Testis (tissue), 2 donors: ENCODE measurements at regions not wholly inside any gene's neighbourhood (a gene's known extent, or its start where the extent isn't known, plus 50 kb on each side); places are given as distances from the start of the nearest gene placed in this dataset.
"Not testable (repeated sequence)": the region's sequence is repeated elsewhere in the genome, so short reads cannot be mapped to it uniquely, and the experiment has no call there.

Experiments
- DNase-seq: peaks from one replicate; pipeline ENCODE4 v3.0.0-alpha.2; 2019
- H3K27ac ChIP-seq, 2 donors: fragments of 200-600 bp; sonication (generic); one replicate each; pipeline ENCODE4 v1.5.1; 2019
- H3K27me3 ChIP-seq: fragments of 200-600 bp; sonication (generic); one replicate; pipeline ENCODE4 v1.5.1; 2019
- H3K36me3 ChIP-seq: fragments of 200-600 bp; sonication (generic); one replicate; pipeline ENCODE4 v1.5.1; 2017; ENCODE audit warnings: low read depth; ENCODE audit errors: missing control alignments
- H3K4me1 ChIP-seq: fragments of 200-600 bp; sonication (generic); one replicate; pipeline ENCODE4 v1.5.1; 2019
- H3K4me3 ChIP-seq, 2 donors: fragments of 200-600 bp; sonication (generic); one replicate each; pipeline ENCODE4 v1.5.1; 2017 to 2019
- H3K9me3 ChIP-seq: fragments of 200-600 bp; sonication (generic); one replicate; pipeline ENCODE4 v1.5.1; 2017
- POLR2A ChIP-seq: fragments of 450-650 bp; IDR thresholded peaks from one replicate; pipeline ENCODE4 v1.6.1; 2017; ENCODE audit warnings: antibody characterized with exemption, mild to moderate bottlenecking, moderate library complexity
- WGBS, 2 donors: methylation state at CpG; one replicate each; pipeline ENCODE4 v1.1.5; 2018; 5-methylcytosine and 5-hydroxymethylcytosine counted together
- intact Hi-C: fragments of 100-400 bp; cut with DNase I; formaldehyde crosslinking; loops from one replicate; pipeline ENCODE4 v1.15.1; 2023; ENCODE audit warnings: low total_unique reads
- TF ChIP-seq, protein P1 (sequence below), 3 experiments: fragments of 450-650 bp in 2 of 3; fragments of 200-600 bp in 1 of 3; sonication (generic) in 1 of 3; IDR thresholded peaks; one replicate each; pipeline ENCODE4 v1.5.1; 2016 to 2019; ENCODE audit warnings: antibody characterized with exemption in 3 of 3, mild to moderate bottlenecking in 2 of 3, moderate library complexity in 1 of 3

DNA sequence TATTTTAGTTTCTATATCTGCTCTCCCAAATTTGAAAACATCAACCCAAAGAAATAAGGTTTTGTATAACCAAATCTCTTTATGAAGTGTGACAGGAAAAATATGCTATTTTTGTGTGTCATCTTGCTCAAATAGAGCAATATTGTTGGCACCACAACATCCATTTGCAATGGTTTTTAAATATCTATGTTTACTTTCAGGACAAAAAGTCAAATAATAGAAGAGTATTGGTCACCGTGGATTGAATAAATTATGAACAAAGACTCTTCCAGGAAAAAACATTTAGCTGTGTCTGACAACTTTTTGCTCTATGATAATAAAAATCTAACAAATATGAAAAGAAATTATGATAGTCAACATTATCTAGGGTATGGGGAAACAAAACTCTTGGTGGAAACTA lies 439.2 kb downstream of the BTG1 start:
- no peaks in the 10 kb centered on the region for H3K4me1 ChIP-seq
- WGBS, 2 donors, result 70 to 74% methylated on average over 1 of the region's 1 CpG
- no peaks in the 10 kb centered on the region for H3K36me3 ChIP-seq
- no peaks in the 10 kb centered on the region for H3K27me3 ChIP-seq
- DNase-seq, result no peak
- H3K4me3 ChIP-seq, result no peak overlapping the region
- H3K9me3 ChIP-seq, result no peaks in the 10 kb centered on the region
- TF ChIP-seq POLR2A, result no peak
- TF ChIP-seq, protein P1, sequence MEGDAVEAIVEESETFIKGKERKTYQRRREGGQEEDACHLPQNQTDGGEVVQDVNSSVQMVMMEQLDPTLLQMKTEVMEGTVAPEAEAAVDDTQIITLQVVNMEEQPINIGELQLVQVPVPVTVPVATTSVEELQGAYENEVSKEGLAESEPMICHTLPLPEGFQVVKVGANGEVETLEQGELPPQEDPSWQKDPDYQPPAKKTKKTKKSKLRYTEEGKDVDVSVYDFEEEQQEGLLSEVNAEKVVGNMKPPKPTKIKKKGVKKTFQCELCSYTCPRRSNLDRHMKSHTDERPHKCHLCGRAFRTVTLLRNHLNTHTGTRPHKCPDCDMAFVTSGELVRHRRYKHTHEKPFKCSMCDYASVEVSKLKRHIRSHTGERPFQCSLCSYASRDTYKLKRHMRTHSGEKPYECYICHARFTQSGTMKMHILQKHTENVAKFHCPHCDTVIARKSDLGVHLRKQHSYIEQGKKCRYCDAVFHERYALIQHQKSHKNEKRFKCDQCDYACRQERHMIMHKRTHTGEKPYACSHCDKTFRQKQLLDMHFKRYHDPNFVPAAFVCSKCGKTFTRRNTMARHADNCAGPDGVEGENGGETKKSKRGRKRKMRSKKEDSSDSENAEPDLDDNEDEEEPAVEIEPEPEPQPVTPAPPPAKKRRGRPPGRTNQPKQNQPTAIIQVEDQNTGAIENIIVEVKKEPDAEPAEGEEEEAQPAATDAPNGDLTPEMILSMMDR (IDR thresholded peaks at IDR 0.05), result no peak
- no peak overlapping the region for H3K27ac ChIP-seq
- intact Hi-C loops, result no loop called here

DNA sequence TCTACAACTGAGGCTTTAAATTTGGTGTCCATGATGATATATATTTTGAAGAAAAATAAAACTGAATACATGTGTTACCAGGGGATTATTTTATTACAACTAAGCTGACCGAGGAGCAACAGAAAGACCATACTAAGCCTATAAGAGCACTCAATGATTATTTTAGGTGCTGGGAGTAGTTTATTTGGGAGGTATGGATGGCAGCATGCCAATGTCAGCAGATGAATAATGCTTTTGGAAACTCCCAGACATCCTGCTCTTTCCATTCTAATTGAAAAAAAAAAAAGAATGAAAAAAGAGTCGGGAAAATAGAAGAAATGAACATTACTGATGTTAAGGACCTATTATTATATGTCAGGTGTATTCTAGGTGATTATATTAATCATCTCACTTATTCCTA lies 441.2 kb downstream of the BTG1 start:
- DNase-seq, result no peak
- intact Hi-C loops, result no loop called here
- 67 to 79% methylated on average over 2 of the region's 2 CpGs for whole genome bisulfite sequencing, 2 donors

DNA sequence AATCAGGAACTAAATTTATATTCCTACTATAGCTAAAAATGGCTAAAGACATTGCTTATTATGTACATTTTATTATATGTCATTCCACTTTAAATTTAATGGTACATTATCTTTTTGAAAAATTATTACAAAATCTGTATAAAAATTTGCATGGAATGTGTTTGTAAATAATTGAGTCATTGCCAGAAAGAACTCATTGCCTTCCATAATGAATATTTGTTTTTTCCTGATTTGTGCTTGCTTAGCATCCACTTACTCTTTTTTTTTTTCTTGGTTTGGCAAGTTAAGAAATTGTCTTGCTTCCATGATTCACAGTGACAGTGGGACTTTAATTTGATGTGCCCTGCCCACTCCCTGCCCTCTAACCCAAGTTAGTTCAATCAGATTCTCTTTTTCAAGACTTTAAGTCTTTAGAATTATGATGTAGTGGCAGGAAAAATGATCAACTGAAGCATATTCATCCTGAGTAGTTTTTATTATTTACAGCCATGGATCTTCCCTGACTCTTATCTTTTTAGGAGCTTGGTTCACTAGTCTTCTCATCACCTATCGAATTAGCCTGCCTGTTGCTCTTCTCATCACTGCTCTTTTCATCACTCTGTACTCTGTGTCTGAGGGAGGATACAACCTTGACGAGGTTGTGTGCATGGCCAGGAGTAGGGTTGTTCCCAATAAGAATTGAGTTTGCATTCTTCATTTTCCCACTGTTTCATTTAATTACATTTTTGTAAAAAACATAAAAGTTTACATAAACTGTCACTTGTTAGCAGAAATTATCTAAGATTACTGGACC lies 442.0 kb downstream of the BTG1 start:
- intact Hi-C loops, result no loop called here
- WGBS, 2 donors, result 75 to 80% methylated on average over 2 of the region's 2 CpGs

More for the DNA sequence above, 441.2 kb downstream of the BTG1 start:
- Histone ChIP-seq H3K36me3 (no peaks in the 10 kb centered on the region), H3K4me1 (no peaks in the 10 kb centered on the region), H3K4me3 (no peak overlapping the region), H3K27ac (no peak overlapping the region), H3K9me3 (no peaks in the 10 kb centered on the region), H3K27me3 (no peaks in the 10 kb centered on the region)
- no peak for TF ChIP-seq POLR2A
- TF ChIP-seq, protein P1 (IDR thresholded peaks at IDR 0.05), result no peak

GRCh38 chr12:91702843-91703425 lies 442.7 kb downstream of the BTG1 start:
- 57 to 66% methylated on average over 3 of the region's 3 CpGs for WGBS, 2 donors
- Histone ChIP-seq H3K36me3 (no peaks in the 10 kb centered on the region), H3K27ac (no peak overlapping the region), H3K4me1 (no peaks in the 10 kb centered on the region), H3K27me3 (no peaks in the 10 kb centered on the region), H3K4me3 (no peak overlapping the region), H3K9me3 (no peaks in the 10 kb centered on the region)
- TF ChIP-seq, protein P1 (IDR thresholded peaks at IDR 0.05), result no peak
- TF ChIP-seq POLR2A, result no peak
- no peak for DNase-seq
- intact Hi-C loops, result no loop called here

More for the DNA sequence above, 442.0 kb downstream of the BTG1 start:
- H3K27ac ChIP-seq, result no peak overlapping the region
- DNase-seq, result no peak
- no peaks in the 10 kb centered on the region for H3K36me3 ChIP-seq
- H3K4me3 ChIP-seq, result no peak overlapping the region
- H3K27me3 ChIP-seq, result no peaks in the 10 kb centered on the region
- no peaks in the 10 kb centered on the region for H3K9me3 ChIP-seq
- H3K4me1 ChIP-seq, result no peaks in the 10 kb centered on the region
- TF ChIP-seq POLR2A, result no peak
- TF ChIP-seq, protein P1 (IDR thresholded peaks at IDR 0.05), result no peak

GRCh38 chr12:91695964-91696363 lies 449.7 kb downstream of the BTG1 start:
- intact Hi-C loops, result no loop called here
- Histone ChIP-seq H3K4me3 (no peak overlapping the region), H3K36me3 (no peaks in the 10 kb centered on the region), H3K9me3 (no peaks in the 10 kb centered on the region), H3K4me1 (no peaks in the 10 kb centered on the region), H3K27me3 (no peaks in the 10 kb centered on the region), H3K27ac (no peak overlapping the region)
- DNase-seq, result no peak
- no peak for TF ChIP-seq POLR2A
- TF ChIP-seq, protein P1 (IDR thresholded peaks at IDR 0.05), result peak in 1 of 3 experiments; percentile 7
- WGBS, 2 donors, result 64 to 68% methylated on average over 1 of the region's 1 CpG

DNA sequence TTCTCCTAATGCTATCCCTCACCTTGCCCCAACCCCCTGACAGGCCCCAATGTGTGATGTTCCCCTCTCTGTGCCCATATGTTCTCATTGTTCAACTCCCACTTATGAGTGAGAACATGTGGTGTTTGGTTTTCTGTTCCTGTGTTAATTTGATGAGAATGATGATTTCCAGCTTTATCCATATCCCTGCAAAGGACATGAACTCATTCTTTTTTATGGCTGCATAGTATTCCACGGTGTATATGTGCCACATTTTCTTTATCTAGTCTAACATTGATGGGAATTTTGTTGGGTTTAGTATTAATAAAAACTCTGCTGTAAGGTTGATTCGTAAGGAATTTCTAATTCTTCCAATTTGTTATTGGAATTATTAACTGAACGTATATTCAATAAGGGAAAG lies 450.2 kb downstream of the BTG1 start:
- intact Hi-C loops, H3K27ac ChIP-seq, H3K36me3 ChIP-seq, H3K4me3 ChIP-seq, H3K27me3 ChIP-seq, H3K4me1 ChIP-seq, H3K9me3 ChIP-seq, DNase-seq: not testable (repeated sequence)
- WGBS, 2 donors, result 90 to 93% methylated on average over 3 of the region's 3 CpGs
